ENCODE measurements at regions not wholly inside any gene's neighbourhood (a gene's known extent, or its start where the extent isn't known, plus 50 kb on each side); places are given as distances from the start of the nearest gene placed in this dataset.

DNA sequence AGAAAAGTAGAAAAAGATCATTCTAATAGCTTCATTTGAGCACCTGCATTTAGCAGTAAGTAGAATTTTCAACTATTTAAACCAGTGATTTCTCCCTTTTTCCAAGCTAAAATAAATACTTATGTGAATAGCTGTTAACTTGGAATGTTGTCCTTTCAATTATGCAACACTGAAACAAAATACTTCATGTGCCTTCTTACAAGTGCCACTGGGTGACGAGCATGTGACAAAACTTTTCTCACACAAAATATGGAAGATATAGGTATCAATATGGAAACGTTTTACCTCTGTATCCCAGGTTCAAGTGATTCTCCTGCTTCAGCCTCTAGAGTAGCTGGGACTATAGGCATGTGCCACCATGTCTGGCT, 708.3 kb downstream of the STIM2 start (continued):
- TF ChIP-seq, protein P1, sequence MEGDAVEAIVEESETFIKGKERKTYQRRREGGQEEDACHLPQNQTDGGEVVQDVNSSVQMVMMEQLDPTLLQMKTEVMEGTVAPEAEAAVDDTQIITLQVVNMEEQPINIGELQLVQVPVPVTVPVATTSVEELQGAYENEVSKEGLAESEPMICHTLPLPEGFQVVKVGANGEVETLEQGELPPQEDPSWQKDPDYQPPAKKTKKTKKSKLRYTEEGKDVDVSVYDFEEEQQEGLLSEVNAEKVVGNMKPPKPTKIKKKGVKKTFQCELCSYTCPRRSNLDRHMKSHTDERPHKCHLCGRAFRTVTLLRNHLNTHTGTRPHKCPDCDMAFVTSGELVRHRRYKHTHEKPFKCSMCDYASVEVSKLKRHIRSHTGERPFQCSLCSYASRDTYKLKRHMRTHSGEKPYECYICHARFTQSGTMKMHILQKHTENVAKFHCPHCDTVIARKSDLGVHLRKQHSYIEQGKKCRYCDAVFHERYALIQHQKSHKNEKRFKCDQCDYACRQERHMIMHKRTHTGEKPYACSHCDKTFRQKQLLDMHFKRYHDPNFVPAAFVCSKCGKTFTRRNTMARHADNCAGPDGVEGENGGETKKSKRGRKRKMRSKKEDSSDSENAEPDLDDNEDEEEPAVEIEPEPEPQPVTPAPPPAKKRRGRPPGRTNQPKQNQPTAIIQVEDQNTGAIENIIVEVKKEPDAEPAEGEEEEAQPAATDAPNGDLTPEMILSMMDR (conservative IDR thresholded peaks at IDR 0.05; ENCODE audit: low read depth in 2 of 2): no peak
- TF ChIP-seq REST (IDR thresholded peaks at IDR 0.05; ENCODE audit: unreplicated experiment): no peak
- no peak for TF ChIP-seq ZNF331 (CRISPR knock-in tag; IDR thresholded peaks at IDR 0.05; ENCODE audit: low read depth)
- no peak for TF ChIP-seq POLR2AphosphoS5 (IDR thresholded peaks at IDR 0.05; ENCODE audit: low read depth)
- no peak for TF ChIP-seq JUNB (IDR thresholded peaks at IDR 0.05; ENCODE audit: unreplicated experiment)
- TF ChIP-seq NANOG (IDR thresholded peaks at IDR 0.05; ENCODE audit: borderline replicate concordance): no peak

DNA sequence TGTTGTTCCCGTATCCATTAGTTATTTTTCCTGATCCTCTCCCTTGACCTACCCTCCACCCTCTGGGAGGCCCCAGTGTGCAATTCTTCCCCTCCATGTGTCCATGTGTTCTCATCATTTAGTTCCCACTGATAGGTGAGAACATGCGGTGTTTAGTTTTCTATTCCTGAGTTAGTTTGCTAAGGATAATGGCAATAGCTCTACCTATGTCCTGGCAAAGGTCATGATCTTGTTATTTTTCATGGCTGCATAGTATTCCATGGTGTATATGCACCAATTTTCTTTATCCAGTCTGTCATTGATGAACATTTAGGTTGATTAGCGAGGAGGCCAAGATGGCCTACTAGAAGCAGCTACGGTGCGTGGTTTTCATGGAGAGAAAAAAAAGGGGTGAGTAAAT, 714.1 kb downstream of the STIM2 start:
- no peak overlapping the region for H2AFZ ChIP-seq
- no peak for TF ChIP-seq STAT1 (IDR thresholded peaks at IDR 0.05; ENCODE audit: unreplicated experiment)
- TF ChIP-seq, protein P2, sequence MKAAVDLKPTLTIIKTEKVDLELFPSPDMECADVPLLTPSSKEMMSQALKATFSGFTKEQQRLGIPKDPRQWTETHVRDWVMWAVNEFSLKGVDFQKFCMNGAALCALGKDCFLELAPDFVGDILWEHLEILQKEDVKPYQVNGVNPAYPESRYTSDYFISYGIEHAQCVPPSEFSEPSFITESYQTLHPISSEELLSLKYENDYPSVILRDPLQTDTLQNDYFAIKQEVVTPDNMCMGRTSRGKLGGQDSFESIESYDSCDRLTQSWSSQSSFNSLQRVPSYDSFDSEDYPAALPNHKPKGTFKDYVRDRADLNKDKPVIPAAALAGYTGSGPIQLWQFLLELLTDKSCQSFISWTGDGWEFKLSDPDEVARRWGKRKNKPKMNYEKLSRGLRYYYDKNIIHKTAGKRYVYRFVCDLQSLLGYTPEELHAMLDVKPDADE (IDR thresholded peaks at IDR 0.05): no peak
- TF ChIP-seq CREB1 (CRISPR knock-in tag; IDR thresholded peaks at IDR 0.05; ENCODE audit: low read depth): no peak
- TF ChIP-seq EZH2 (IDR thresholded peaks at IDR 0.05; ENCODE audit: low read depth, unreplicated experiment): no peak

More for the DNA sequence above, 714.1 kb downstream of the STIM2 start:
- Mint-ChIP-seq H3K36me3 (ENCODE audit: low read depth) (no peaks in the 10 kb centered on the region), H3K9me3 (0 out of 3 replicates have a peak, but pooled peaks cover 3% of the 10 kb centered on the region), H3K27ac (no peak overlapping the region), H3K4me3 (no peak overlapping the region), H3K27me3 (ENCODE audit: insufficient read depth, low read depth, poor library complexity) (no peaks in the 10 kb centered on the region), H3K4me1 (no peaks in the 10 kb centered on the region)
- H3K27me3 ChIP-seq (ENCODE audit: insufficient read depth): no peaks in the 10 kb centered on the region
- no peak overlapping the region for H3K4me2 ChIP-seq
- no peaks in the 10 kb centered on the region for H3K36me3 ChIP-seq (ENCODE audit: insufficient read depth)
- ATAC-seq (no peak), DNase-seq (ENCODE audit: low spot score) (no peak)
- H3K9me2 ChIP-seq (ENCODE audit: insufficient read depth): no peaks in the 10 kb centered on the region; the same call in 1 of the 2 replicates
- no peaks in the 10 kb centered on the region for H3K79me2 ChIP-seq (replicated peaks; ENCODE audit: insufficient read depth)
- H3K4me1 ChIP-seq (ENCODE audit: insufficient read depth): no peaks in the 10 kb centered on the region
- no peaks in the 10 kb centered on the region for H4K20me1 ChIP-seq (replicated peaks; ENCODE audit: insufficient read depth)
- no peak overlapping the region for H3K27ac ChIP-seq (ENCODE audit: low read depth)
- H3K4me3 ChIP-seq: no peak overlapping the region
- no peaks in the 10 kb centered on the region for H3F3A ChIP-seq (replicated peaks; ENCODE audit: low read depth)
